HG03521 (cell line): ENCODE measurements at regions not wholly inside any gene's neighbourhood (a gene's known extent, or its start where the extent isn't known, plus 50 kb on each side); places are given as distances from the start of the nearest gene placed in this dataset.
"Not testable (repeated sequence)": the region's sequence is repeated elsewhere in the genome, so short reads cannot be mapped to it uniquely, and the experiment has no call there.

ENCODE experiments used
- ATAC-seq: cut with Tn5 transposase; IDR thresholded peaks from one replicate; pipeline ENCODE4 v1.9.1; 2021; ENCODE audit warnings: mild to moderate bottlenecking, moderate library complexity; ENCODE audit not compliant: unreplicated experiment

GRCh38 chr11:122209619-122210366, 93.8 kb upstream of the BLID start:
- ATAC-seq, result no peak

DNA sequence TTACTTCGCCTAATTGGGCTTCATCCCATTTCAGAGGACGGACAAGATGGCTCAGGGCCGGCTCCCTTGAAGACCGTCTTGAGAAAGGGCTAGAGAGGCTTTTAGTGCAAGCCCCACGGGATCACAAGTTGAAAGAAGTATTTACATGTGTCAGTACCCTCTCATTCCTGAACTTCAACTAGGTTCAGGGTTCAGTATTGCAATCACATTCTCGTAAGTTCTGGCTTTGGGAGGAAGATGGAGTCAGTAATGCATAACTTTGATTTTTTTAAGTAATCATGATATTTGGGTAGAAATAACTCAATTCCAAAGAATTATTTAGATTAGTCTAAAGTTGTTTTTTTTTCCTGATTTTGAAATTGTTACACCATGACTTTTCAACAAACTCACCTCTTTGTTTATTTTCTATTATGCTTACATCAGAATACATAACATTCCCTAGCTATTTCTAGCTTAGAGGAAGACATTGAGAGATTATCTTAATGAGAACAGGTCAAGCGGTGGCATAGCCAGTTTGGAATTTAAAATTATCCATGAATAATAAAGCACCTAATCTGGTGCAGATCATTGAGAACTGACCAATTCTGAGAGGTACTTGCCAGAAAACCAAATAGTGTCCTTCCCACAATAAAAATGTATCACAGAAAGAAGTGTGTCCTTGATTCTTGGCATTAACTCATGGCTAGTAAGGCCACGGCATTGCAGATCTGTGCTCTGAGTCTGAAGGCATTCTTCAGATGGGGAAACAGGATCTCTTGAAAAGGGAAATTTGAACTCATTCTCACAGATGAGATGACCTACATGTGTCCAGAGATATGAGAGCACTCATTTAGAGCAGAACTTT, 92.1 kb upstream of the BLID start:
- ATAC-seq, result no peak

- no peak for ATAC-seq
Measured at GRCh38 chr11:122207505-122207904, 91.5 kb upstream of the BLID start.

DNA sequence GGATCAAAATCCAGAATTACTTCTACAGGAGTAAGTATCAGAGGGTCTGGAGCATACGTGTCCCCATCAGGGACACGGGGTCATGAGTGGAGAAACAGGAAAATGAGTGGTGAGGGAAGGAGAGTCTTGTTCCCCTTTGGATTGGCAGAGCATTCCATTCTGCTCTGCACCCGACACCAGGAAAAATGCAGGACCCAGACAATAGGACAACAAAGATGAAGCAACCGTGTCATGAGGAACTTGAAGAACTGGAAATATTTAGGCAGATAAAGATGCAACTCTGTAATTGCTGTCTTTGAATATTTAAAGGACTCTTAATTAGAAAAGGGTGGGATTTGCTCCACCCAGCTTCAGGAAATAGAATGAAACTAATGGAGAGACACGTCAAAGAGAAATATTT, 89.0 kb upstream of the BLID start:
- no peak for ATAC-seq

GRCh38 chr11:122204206-122204605, 88.2 kb upstream of the BLID start:
- ATAC-seq, result no peak

DNA sequence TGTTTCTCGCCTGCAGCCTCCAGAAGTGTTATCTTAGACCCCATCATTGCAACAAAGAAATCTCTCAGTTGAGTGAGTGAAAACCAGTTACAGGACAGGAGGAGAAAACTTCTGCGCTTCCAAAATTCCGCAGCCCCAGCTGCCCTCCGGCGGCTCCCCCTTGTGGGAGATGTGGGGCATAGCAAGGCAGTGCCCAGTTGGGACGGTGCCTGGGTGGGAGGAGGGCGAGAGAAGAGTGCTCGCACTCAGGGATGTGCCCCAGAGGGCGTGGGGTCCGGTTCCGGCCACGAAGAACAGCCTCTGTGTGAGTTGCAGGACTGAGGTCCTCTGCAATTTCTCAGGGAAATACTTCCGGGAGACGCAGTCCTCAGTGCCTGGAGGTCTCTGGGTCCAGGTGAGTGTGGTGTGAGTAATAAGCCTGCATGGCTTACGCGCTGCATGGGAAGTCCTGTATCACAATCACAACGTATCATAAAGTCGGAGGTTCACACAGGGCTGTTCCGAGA, 87.0 kb upstream of the BLID start:
- ATAC-seq, result peak; percentile 66

- ATAC-seq, result no peak
Measured at GRCh38 chr11:122202161-122202950, 86.3 kb upstream of the BLID start.

- no peak for ATAC-seq
Measured at GRCh38 chr11:122201106-122201505, 85.1 kb upstream of the BLID start.

GRCh38 chr11:122199661-122200060, 83.6 kb upstream of the BLID start:
- ATAC-seq, result no peak

- ATAC-seq, result no peak
Measured at GRCh38 chr11:122198291-122198983, 82.4 kb upstream of the BLID start.

GRCh38 chr11:122197066-122197987, 81.3 kb upstream of the BLID start:
- no peak for ATAC-seq

DNA sequence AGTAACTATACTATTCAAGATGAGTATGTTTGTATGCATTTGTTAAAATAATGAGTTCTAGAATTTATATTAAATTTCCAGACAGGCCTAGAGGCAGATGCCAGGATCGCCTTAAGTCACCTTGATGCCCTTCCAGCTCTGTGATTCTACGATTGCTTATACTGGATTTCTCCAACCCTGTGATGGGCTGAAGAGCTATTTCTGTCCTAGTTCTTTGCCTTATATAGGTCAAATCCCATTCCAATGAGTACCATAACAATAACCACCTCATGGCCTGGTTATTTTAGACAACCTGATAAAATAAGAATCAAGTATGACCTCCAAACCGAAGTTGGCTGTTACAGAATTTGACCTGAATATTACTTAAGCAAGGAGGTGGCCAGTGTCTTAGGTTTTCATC, 79.8 kb upstream of the BLID start:
- ATAC-seq, result no peak

DNA sequence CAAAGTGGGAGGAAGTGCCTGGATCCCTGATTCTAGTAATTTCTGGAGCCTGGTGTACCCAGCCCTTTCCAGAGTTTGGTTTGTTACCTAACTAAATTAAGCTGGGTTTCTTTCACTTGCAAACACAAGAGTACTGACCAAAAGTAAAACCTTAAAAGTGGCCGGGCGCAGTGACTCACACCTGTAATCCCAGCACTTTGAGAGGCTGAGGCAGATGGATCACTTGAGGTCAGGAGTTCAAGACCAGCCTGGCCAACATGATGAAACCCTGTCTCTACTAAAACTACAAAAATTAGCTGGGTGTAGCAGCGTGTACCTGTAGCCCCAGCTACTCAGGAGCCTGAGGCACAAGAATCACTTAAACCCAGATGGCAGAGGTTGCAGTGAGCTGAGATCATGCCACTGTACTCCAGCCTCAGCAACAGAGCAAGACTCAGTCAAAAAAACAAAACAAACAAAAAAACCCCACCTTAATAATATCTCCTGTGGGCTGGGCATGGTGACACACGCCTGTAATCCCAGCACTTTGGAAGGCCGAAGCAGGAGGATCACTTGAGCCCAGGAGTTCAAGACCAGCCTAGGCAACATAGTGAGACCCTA, 78.0 kb upstream of the BLID start:
- not testable (repeated sequence) for ATAC-seq

GRCh38 chr11:122193457-122193856, 77.4 kb upstream of the BLID start:
- no peak for ATAC-seq

- no peak for ATAC-seq
Measured at GRCh38 chr11:122192634-122193255, 76.7 kb upstream of the BLID start.

- no peak for ATAC-seq
Measured at GRCh38 chr11:122190768-122191167, 74.8 kb upstream of the BLID start.

- no peak for ATAC-seq
Measured at GRCh38 chr11:122189229-122189628, 73.2 kb upstream of the BLID start.

- no peak for ATAC-seq
Measured at GRCh38 chr11:122187373-122188165, 71.6 kb upstream of the BLID start.
